H1 (cell line): ENCODE measurements at regions not wholly inside any gene's neighbourhood (a gene's known extent, or its start where the extent isn't known, plus 50 kb on each side); places are given as distances from the start of the nearest gene placed in this dataset.

Source experiments
- CTCF ChIA-PET: fragments of 300-600 bp; sonication (Branson Sonifier 250); formaldehyde crosslinking; loops from one replicate; lab custom pipeline; 2021; ENCODE audit not compliant: partially characterized antibody; lab: Charles Lee
- POLR2A ChIA-PET: fragments of 300-600 bp; sonication (Branson Sonifier 250); formaldehyde crosslinking; loops from one replicate; lab custom pipeline; 2021; ENCODE audit warnings: inconsistent platforms; ENCODE audit not compliant: partially characterized antibody; lab: Charles Lee
- DNase-seq, 2 experiments: peaks; one replicate each; pipeline versions ENCODE4 v3.0.0 to v3.0.0-alpha.2; 2010 to 2022; ENCODE audit warnings: low spot score in 2 of 2, low read depth in 1 of 2, mixed read lengths in 1 of 2
- FAIRE-seq: peaks from 2 replicates; lab custom pipeline; 2011; peaks lifted over from hg19 to GRCh38; lab: Jason Lieb, UNC
- H2AFZ ChIP-seq: 2 replicates; pipeline ENCODE4 v1.8.1; 2012; ENCODE audit warnings: low read length, inconsistent platforms
- H2AK5ac ChIP-seq: 2 replicates; pipeline ENCODE4 v1.6.1; 2013; ENCODE audit warnings: low read depth, low read length
- H2BK120ac ChIP-seq: replicated peaks from 2 replicates; pipeline ENCODE3; 2013; ENCODE audit warnings: low read depth, low read length, inconsistent platforms
- H2BK12ac ChIP-seq: 2 replicates; pipeline ENCODE4 v1.6.1; 2013; ENCODE audit warnings: low read depth, low read length
- H2BK15ac ChIP-seq: 2 replicates; pipeline ENCODE4 v1.6.1; 2013; ENCODE audit warnings: low read length
- H2BK20ac ChIP-seq: 2 replicates; pipeline ENCODE4 v1.6.1; 2013; ENCODE audit warnings: low read length
- H2BK5ac ChIP-seq: 2 replicates; pipeline ENCODE4 v1.6.1; 2013; ENCODE audit warnings: low read depth, low read length
- H3K14ac ChIP-seq: 2 replicates; pipeline ENCODE4 v1.6.1; 2013; ENCODE audit warnings: inconsistent platforms; ENCODE audit not compliant: insufficient read length
- H3K18ac ChIP-seq: 2 replicates; pipeline ENCODE4 v1.6.1; 2013; ENCODE audit warnings: low read length; ENCODE audit errors: extremely low read depth
- H3K23ac ChIP-seq: 2 replicates; pipeline ENCODE4 v1.6.1; 2013; ENCODE audit warnings: inconsistent platforms; ENCODE audit not compliant: insufficient read length
- H3K23me2 ChIP-seq: 2 replicates; pipeline ENCODE4 v1.6.1; 2013; ENCODE audit warnings: low read depth, low read length
- H3K27ac ChIP-seq: 2 replicates; pipeline ENCODE4 v1.6.1; 2011; ENCODE audit warnings: low read depth, low read length, inconsistent platforms
- H3K27me3 ChIP-seq, 4 experiments: replicated peaks in 1 of 4; 1 replicate in 1 of 4; 2 replicates in 3 of 4; pipeline versions ENCODE4 v1.6.1 to v1.8.1; 2011 to 2013; ENCODE audit warnings: low read length in 3 of 4, mild to moderate bottlenecking in 3 of 4, inconsistent platforms in 2 of 4, mixed read lengths in 2 of 4, moderate library complexity in 1 of 4; ENCODE audit not compliant: control insufficient read depth in 3 of 4, insufficient read depth in 3 of 4; ENCODE audit errors: extremely low read depth in 1 of 4
- H3K36me3 ChIP-seq, 4 experiments: 2 replicates each; pipeline versions ENCODE4 v1.6.1 to v1.8.1; 2011 to 2013; ENCODE audit warnings: mild to moderate bottlenecking in 4 of 4, low read length in 3 of 4, moderate library complexity in 2 of 4, control low read depth in 1 of 4, inconsistent platforms in 1 of 4; ENCODE audit not compliant: insufficient read depth in 4 of 4, control insufficient read depth in 2 of 4
- H3K4ac ChIP-seq: replicated peaks from 2 replicates; pipeline ENCODE3; 2013; ENCODE audit warnings: low read length, low read depth, mixed read lengths, inconsistent platforms; ENCODE audit not compliant: insufficient read length
- H3K4me1 ChIP-seq, 4 experiments: replicated peaks in 1 of 4; 1 replicate in 1 of 4; 2 replicates in 3 of 4; pipeline versions ENCODE4 v1.6.1 to v1.8.1; 2011 to 2013; ENCODE audit warnings: low read length in 3 of 4, inconsistent platforms in 2 of 4, mixed read lengths in 1 of 4; ENCODE audit not compliant: insufficient read depth in 4 of 4, control insufficient read depth in 3 of 4
- H3K4me2 ChIP-seq, 2 experiments: 2 replicates each; pipeline versions ENCODE4 v1.6.1 to v1.8.1; 2011 to 2013; ENCODE audit warnings: low read depth in 2 of 2, low read length in 2 of 2, control low read depth in 1 of 2, inconsistent platforms in 1 of 2, mild to moderate bottlenecking in 1 of 2; ENCODE audit not compliant: insufficient read depth in 1 of 2
- H3K4me3 ChIP-seq, 4 experiments: fragments of 200-600, 300-600 bp in 1 of 4; sonication (generic), shearing (Covaris generic), sonication (Bioruptor Twin) in 1 of 4; 2 replicates each; pipeline versions ENCODE4 v1.5.1 to v1.8.1; 2011 to 2016; ENCODE audit warnings: low read length in 4 of 4, low read depth in 3 of 4, control low read depth in 2 of 4, inconsistent platforms in 2 of 4, mild to moderate bottlenecking in 2 of 4, mixed read lengths in 1 of 4, moderate library complexity in 1 of 4; ENCODE audit not compliant: insufficient read depth in 2 of 4; ENCODE audit errors: extremely low read depth in 1 of 4
- H3K56ac ChIP-seq: replicated peaks from 2 replicates; pipeline ENCODE3; 2013; ENCODE audit warnings: low read depth, mild to moderate bottlenecking, mixed read lengths, low read length, inconsistent platforms; ENCODE audit not compliant: insufficient read length
- H3K79me1 ChIP-seq: 2 replicates; pipeline ENCODE4 v1.6.1; 2013; ENCODE audit warnings: low read depth, low read length, control low read depth
- H3K79me2 ChIP-seq, 2 experiments: 2 replicates each; pipeline versions ENCODE4 v1.6.1 to v1.8.1; 2012 to 2013; ENCODE audit warnings: low read length in 2 of 2, mild to moderate bottlenecking in 2 of 2, inconsistent platforms in 1 of 2; ENCODE audit not compliant: insufficient read depth in 2 of 2, control insufficient read depth in 1 of 2
- H3K9ac ChIP-seq, 4 experiments: replicated peaks in 1 of 4; 1 replicate in 1 of 4; 2 replicates in 3 of 4; pipeline versions ENCODE4 v1.6.1 to v1.8.1; 2011 to 2013; ENCODE audit warnings: low read depth in 3 of 4, low read length in 3 of 4, control low read depth in 2 of 4, mild to moderate bottlenecking in 2 of 4, moderate library complexity in 2 of 4, inconsistent platforms in 1 of 4; ENCODE audit errors: extremely low read depth in 1 of 4
- H3K9me3 ChIP-seq, 2 experiments: 2 replicates each; pipeline versions ENCODE4 v1.6.1 to v1.8.1; 2012 to 2013; ENCODE audit warnings: mild to moderate bottlenecking in 2 of 2, moderate library complexity in 2 of 2, control low read depth in 1 of 2, inconsistent platforms in 1 of 2, low read depth in 1 of 2, low read length in 1 of 2, mixed read lengths in 1 of 2; ENCODE audit not compliant: insufficient read depth in 2 of 2
- H4K20me1 ChIP-seq, 2 experiments: replicated peaks in 1 of 2; 2 replicates each; pipeline versions ENCODE3 to v1.8.1; 2011 to 2013; ENCODE audit warnings: inconsistent platforms in 2 of 2, low read length in 2 of 2, mild to moderate bottlenecking in 1 of 2; ENCODE audit not compliant: insufficient read depth in 2 of 2, control insufficient read depth in 1 of 2
- H4K5ac ChIP-seq: 2 replicates; pipeline ENCODE4 v1.6.1; 2013; ENCODE audit warnings: low read length, low read depth, mixed read lengths, inconsistent platforms; ENCODE audit not compliant: insufficient read length
- H4K8ac ChIP-seq: 2 replicates; pipeline ENCODE4 v1.8.0; 2013; ENCODE audit warnings: mild to moderate bottlenecking, moderate library complexity, low read length, inconsistent platforms; ENCODE audit not compliant: insufficient read depth; ENCODE audit errors: extremely low read depth
- H4K91ac ChIP-seq: replicated peaks from 2 replicates; pipeline ENCODE3; 2013; ENCODE audit warnings: low read length, mixed read lengths, inconsistent platforms; ENCODE audit not compliant: insufficient read length
- GTF2F1 ChIP-seq: IDR thresholded peaks from 2 replicates; pipeline ENCODE4 v1.6.1; 2012; ENCODE audit warnings: low read depth, low read length, improper control_type of control experiment, borderline replicate concordance
- JUND ChIP-seq: IDR thresholded peaks from 2 replicates; pipeline ENCODE4 v1.6.1; 2011; ENCODE audit warnings: mild to moderate bottlenecking, improper control_type of control experiment, low read length
- SP4 ChIP-seq: IDR thresholded peaks from 2 replicates; pipeline ENCODE4 v1.6.1; 2012; ENCODE audit warnings: low read length, inconsistent platforms
- TBP ChIP-seq: IDR thresholded peaks from 2 replicates; pipeline ENCODE4 v1.6.1; 2011; ENCODE audit warnings: low read depth, low read length, improper control_type of control experiment
- WGBS, 2 experiments: shearing (Covaris generic) in 1 of 2; methylation state at CpG; one replicate each; pipeline versions ENCODE4 v1.1.6 to v1.1.7; 2013 to 2015; ENCODE audit warnings: low lambda C conversion rate in 2 of 2, mixed read lengths in 2 of 2, inconsistent platforms in 1 of 2, low coverage in 1 of 2, missing lambda C conversion rate in 1 of 2; ENCODE audit not compliant: insufficient replicate concordance in 2 of 2, insufficient coverage in 1 of 2, insufficient read length in 1 of 2; ENCODE audit errors: extremely low coverage in 1 of 2, missing lambda C conversion rate in 1 of 2; 5-methylcytosine and 5-hydroxymethylcytosine counted together

- no peak overlapping the region for H3K4me3 ChIP-seq
- POLR2A ChIA-PET: no interaction called here
- FAIRE-seq: no peak
- TF ChIP-seq JUND (no peak), TBP (no peak), GTF2F1 (no peak), SP4 (no peak)
Measured at GRCh38 chr16:51497541-51498211, 346.6 kb upstream of the SALL1 start.

More at GRCh38 chr16:51497541-51498211, 346.6 kb upstream of the SALL1 start:
- Histone ChIP-seq H4K91ac (no peak overlapping the region), H4K5ac (no peak overlapping the region), H4K20me1 (no peaks in the 10 kb centered on the region), H2BK5ac (no peak overlapping the region), H3K4me1 (peaks cover 0 to 15% (median 5%) of the 10 kb centered on the region in 4 experiments; a peak in 3 of 7 replicates), H2BK12ac (no peak overlapping the region), H3K27ac (no peak overlapping the region), H3K23me2 (no peaks in the 10 kb centered on the region), H3K27me3 (no peaks in the 10 kb centered on the region), H2BK120ac (no peak overlapping the region), H3K79me1 (no peaks in the 10 kb centered on the region), H3K56ac (no peak overlapping the region), H2BK20ac (no peak overlapping the region), H3K4me2 (no peak overlapping the region), H3K18ac (no peak overlapping the region), H3K23ac (no peak overlapping the region), H3K9ac (no peak overlapping the region), H3K14ac (no peak overlapping the region), H3K36me3 (no peaks in the 10 kb centered on the region), H2AFZ (no peak overlapping the region), H3K9me3 (no peaks in the 10 kb centered on the region), H4K8ac (no peak overlapping the region), H3K79me2 (no peaks in the 10 kb centered on the region), H2BK15ac (no peak overlapping the region), H2AK5ac (no peak overlapping the region), H3K4ac (no peak overlapping the region)
- WGBS, 2 experiments: 94% methylated on average over 2 of the region's 2 CpGs; no CpG with 5 or more reads in 1 of the 2 experiments
- no peak for DNase-seq
- CTCF ChIA-PET: interaction anchor here (1.2 kb wide), 1 partner anchor 10 kb away, joined by 3 read pairs; no protein-coding TSS in a partner anchor
